GM13977 (cell line): ENCODE measurements at regions not wholly inside any gene's neighbourhood (a gene's known extent, or its start where the extent isn't known, plus 50 kb on each side); places are given as distances from the start of the nearest gene placed in this dataset.

Experiments used
- DNase-seq: peaks from one replicate; pipeline ENCODE4 v3.0.0; 2012; ENCODE audit warnings: low spot score
- CTCF ChIP-seq: IDR thresholded peaks from 2 replicates; pipeline ENCODE4 v1.5.1; 2012; ENCODE audit warnings: mild to moderate bottlenecking, control low read depth; ENCODE audit not compliant: insufficient read depth; ENCODE audit errors: extremely low read depth, missing control alignments
- in situ Hi-C: fragments of 300-500 bp; cut with MboI; formaldehyde crosslinking; loops from one replicate; pipeline ENCODE4 v1.12.0; 2022; ENCODE audit warnings: low sequenced_read_pairs, low pct_unique_long_range_greater_than_20kb, mixed read lengths, inconsistent platforms; ENCODE audit not compliant: unreplicated experiment

- in situ Hi-C loops: no loop called here
Observed at GRCh38 chr10:111531690-111532089, 454.9 kb downstream of the ADRA2A start.

GRCh38 chr10:111532139-111532538, 455.3 kb downstream of the ADRA2A start:
- TF ChIP-seq CTCF: no peak
- DNase-seq: no peak
- in situ Hi-C loops: no loop called here

More at GRCh38 chr10:111531690-111532089, 454.9 kb downstream of the ADRA2A start:
- no peak for DNase-seq
- TF ChIP-seq CTCF: no peak

GRCh38 chr10:111539246-111539645, 462.4 kb downstream of the ADRA2A start:
- DNase-seq: no peak

GRCh38 chr10:111543854-111544253, 467.0 kb downstream of the ADRA2A start:
- no peak for DNase-seq
- in situ Hi-C loops: no loop called here
- no peak for TF ChIP-seq CTCF

More at GRCh38 chr10:111539246-111539645, 462.4 kb downstream of the ADRA2A start:
- in situ Hi-C loops: no loop called here
- TF ChIP-seq CTCF: no peak

- in situ Hi-C loops: no loop called here
- no peak for DNase-seq
- no peak for TF ChIP-seq CTCF
Observed at GRCh38 chr10:111545861-111546605, 469.2 kb downstream of the ADRA2A start.

GRCh38 chr10:111548084-111548726, 471.4 kb downstream of the ADRA2A start:
- in situ Hi-C loops: no loop called here
- no peak for TF ChIP-seq CTCF
- DNase-seq: no peak
